ENCODE measurements at regions not wholly inside any gene's neighbourhood (a gene's known extent, or its start where the extent isn't known, plus 50 kb on each side); places are given as distances from the start of the nearest gene placed in this dataset.

DNA sequence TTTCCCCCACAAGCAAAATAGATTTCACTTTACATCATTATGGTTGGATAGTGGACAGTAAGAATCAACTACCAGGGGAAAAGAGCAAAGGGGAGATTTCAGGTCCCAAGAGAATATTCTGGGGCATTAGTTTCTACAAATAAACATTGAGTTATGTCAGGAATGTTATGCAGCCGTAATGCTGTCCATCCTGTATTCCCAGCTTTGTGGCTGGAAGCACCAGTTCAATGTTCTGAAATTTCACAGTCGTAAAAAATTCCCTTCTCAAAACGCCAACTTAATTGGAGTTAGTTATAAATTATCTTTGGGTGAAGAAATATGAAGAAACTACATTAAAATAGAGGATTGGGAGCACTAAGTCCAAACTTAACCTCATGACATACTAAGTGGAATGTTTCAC lies 141.5 kb upstream of the FIGN start:
- H3F3A ChIP-seq (ENCODE audit: low read depth): no peaks in the 10 kb centered on the region
- no peak overlapping the region for H2AFZ ChIP-seq (replicated peaks)
- H3K79me2 ChIP-seq (ENCODE audit: low read depth): no peaks in the 10 kb centered on the region
- no peaks in the 10 kb centered on the region for H3K27me3 ChIP-seq
- H3K4me1 Mint-ChIP-seq: peaks cover 7% of the 10 kb centered on the region
- peaks cover 3% of the 10 kb centered on the region for H3K27me3 Mint-ChIP-seq (ENCODE audit: insufficient read depth, low read depth)
- peaks cover 7% of the 10 kb centered on the region for H3K9me3 Mint-ChIP-seq
- no peak overlapping the region for H3K4me3 ChIP-seq
- H3K36me3 ChIP-seq: no peaks in the 10 kb centered on the region
- H3K9ac ChIP-seq: no peak overlapping the region
- TF ChIP-seq EZH2phosphoT487 (IDR thresholded peaks at IDR 0.05) (no peak), EZH2 (IDR thresholded peaks at IDR 0.05) (no peak), CTCF (IDR thresholded peaks at IDR 0.05) (no peak)
- no peaks in the 10 kb centered on the region for H3K36me3 Mint-ChIP-seq
- no peak overlapping the region for H3K27ac Mint-ChIP-seq
- no peak overlapping the region for H3K4me2 ChIP-seq
- peaks cover 10% of the 10 kb centered on the region for H3K4me1 ChIP-seq
- no peaks in the 10 kb centered on the region for H4K20me1 ChIP-seq (ENCODE audit: low read depth)
- no peaks in the 10 kb centered on the region for H3K9me3 ChIP-seq (ENCODE audit: low read depth)
- no peak for DNase-seq (ENCODE audit: low spot score)
- no peak overlapping the region for H3K27ac ChIP-seq
- no peak overlapping the region for H3K4me3 Mint-ChIP-seq

GRCh38 chr2:163863073-163863472 lies 127.3 kb upstream of the FIGN start:
- H3K4me1 ChIP-seq: no peaks in the 10 kb centered on the region
- no peaks in the 10 kb centered on the region for H4K20me1 ChIP-seq (ENCODE audit: low read depth)
- H3K27me3 ChIP-seq: no peaks in the 10 kb centered on the region
- TF ChIP-seq EZH2phosphoT487 (IDR thresholded peaks at IDR 0.05) (no peak), EZH2 (IDR thresholded peaks at IDR 0.05) (no peak), CTCF (IDR thresholded peaks at IDR 0.05) (no peak)
- peaks cover 6% of the 10 kb centered on the region for H3K9me3 Mint-ChIP-seq
- no peak overlapping the region for H3K4me3 ChIP-seq
- no peaks in the 10 kb centered on the region for H3K27me3 Mint-ChIP-seq (ENCODE audit: insufficient read depth, low read depth)
- no peaks in the 10 kb centered on the region for H3K9me3 ChIP-seq (ENCODE audit: low read depth)
- H3K9ac ChIP-seq: no peak overlapping the region
- no peak for DNase-seq (ENCODE audit: low spot score)
- no peak overlapping the region for H3K4me3 Mint-ChIP-seq
- no peak overlapping the region for H3K27ac ChIP-seq
- H3K36me3 Mint-ChIP-seq: no peaks in the 10 kb centered on the region
- no peak overlapping the region for H2AFZ ChIP-seq (replicated peaks)
- no peaks in the 10 kb centered on the region for H3K79me2 ChIP-seq (ENCODE audit: low read depth)
- H3K4me1 Mint-ChIP-seq: no peaks in the 10 kb centered on the region
- H3K4me2 ChIP-seq: no peak overlapping the region
- no peaks in the 10 kb centered on the region for H3F3A ChIP-seq (ENCODE audit: low read depth)
- H3K36me3 ChIP-seq: no peaks in the 10 kb centered on the region
- H3K27ac Mint-ChIP-seq: no peak overlapping the region

- TF ChIP-seq EZH2 (IDR thresholded peaks at IDR 0.05) (no peak), EZH2phosphoT487 (IDR thresholded peaks at IDR 0.05) (no peak), CTCF (IDR thresholded peaks at IDR 0.05) (no peak)
- H3K4me1 ChIP-seq: no peaks in the 10 kb centered on the region
- H2AFZ ChIP-seq (replicated peaks): no peak overlapping the region
- H3K27ac ChIP-seq: no peak overlapping the region
- no peaks in the 10 kb centered on the region for H3F3A ChIP-seq (ENCODE audit: low read depth)
- H3K9me3 ChIP-seq (ENCODE audit: low read depth): no peaks in the 10 kb centered on the region
- no peaks in the 10 kb centered on the region for H4K20me1 ChIP-seq (ENCODE audit: low read depth)
- H3K4me3 ChIP-seq: no peak overlapping the region
- H3K9ac ChIP-seq: no peak overlapping the region
- no peaks in the 10 kb centered on the region for H3K79me2 ChIP-seq (ENCODE audit: low read depth)
- Mint-ChIP-seq H3K4me3 (no peak overlapping the region), H3K27ac (no peak overlapping the region), H3K27me3 (ENCODE audit: insufficient read depth, low read depth) (peaks cover 3% of the 10 kb centered on the region), H3K4me1 (no peaks in the 10 kb centered on the region), H3K36me3 (no peaks in the 10 kb centered on the region), H3K9me3 (no peaks in the 10 kb centered on the region)
- H3K36me3 ChIP-seq: no peaks in the 10 kb centered on the region
- no peak for DNase-seq (ENCODE audit: low spot score)
- H3K4me2 ChIP-seq: no peak overlapping the region
- no peaks in the 10 kb centered on the region for H3K27me3 ChIP-seq
Measured at GRCh38 chr2:163859951-163860350, 124.1 kb upstream of the FIGN start.

DNA sequence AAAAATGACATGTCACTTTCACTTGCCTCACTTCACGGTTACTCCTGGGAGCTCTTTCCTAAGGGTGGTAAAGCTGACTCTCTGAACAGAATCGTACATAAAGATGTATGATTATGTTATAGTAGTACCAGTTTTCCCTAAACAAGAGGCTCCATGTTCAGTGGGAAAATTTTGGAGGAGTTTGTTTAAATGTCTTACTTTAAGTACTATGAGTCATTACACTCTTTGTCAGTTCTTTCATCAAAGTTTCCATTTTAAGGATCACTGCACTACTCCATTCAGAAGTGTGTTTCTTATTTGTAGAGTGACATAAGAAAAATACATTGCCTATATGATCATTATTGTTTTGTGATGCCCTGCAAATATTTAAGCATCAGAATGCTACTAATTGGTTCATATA lies 121.1 kb upstream of the FIGN start:
- Histone ChIP-seq H3K4me2 (no peak overlapping the region), H3K4me1 (no peaks in the 10 kb centered on the region), H3K79me2 (ENCODE audit: low read depth) (no peaks in the 10 kb centered on the region), H2AFZ (replicated peaks) (no peak overlapping the region), H3K9me3 (ENCODE audit: low read depth) (no peaks in the 10 kb centered on the region), H3K36me3 (no peaks in the 10 kb centered on the region), H3K9ac (no peak overlapping the region), H4K20me1 (ENCODE audit: low read depth) (no peaks in the 10 kb centered on the region), H3K27ac (no peak overlapping the region), H3F3A (ENCODE audit: low read depth) (no peaks in the 10 kb centered on the region), H3K4me3 (no peak overlapping the region), H3K27me3 (no peaks in the 10 kb centered on the region)
- DNase-seq (ENCODE audit: low spot score): no peak
- Mint-ChIP-seq H3K9me3 (no peaks in the 10 kb centered on the region), H3K36me3 (no peaks in the 10 kb centered on the region), H3K4me3 (no peak overlapping the region), H3K4me1 (no peaks in the 10 kb centered on the region), H3K27me3 (ENCODE audit: insufficient read depth, low read depth) (peaks cover 3% of the 10 kb centered on the region), H3K27ac (no peak overlapping the region)
- TF ChIP-seq CTCF (IDR thresholded peaks at IDR 0.05) (no peak), EZH2phosphoT487 (IDR thresholded peaks at IDR 0.05) (no peak), EZH2 (IDR thresholded peaks at IDR 0.05) (no peak)

Measured in neural progenitor cell (in vitro differentiated cells).